ENCODE measurements at regions not wholly inside any gene's neighbourhood (a gene's known extent, or its start where the extent isn't known, plus 50 kb on each side); places are given as distances from the start of the nearest gene placed in this dataset.

DNA sequence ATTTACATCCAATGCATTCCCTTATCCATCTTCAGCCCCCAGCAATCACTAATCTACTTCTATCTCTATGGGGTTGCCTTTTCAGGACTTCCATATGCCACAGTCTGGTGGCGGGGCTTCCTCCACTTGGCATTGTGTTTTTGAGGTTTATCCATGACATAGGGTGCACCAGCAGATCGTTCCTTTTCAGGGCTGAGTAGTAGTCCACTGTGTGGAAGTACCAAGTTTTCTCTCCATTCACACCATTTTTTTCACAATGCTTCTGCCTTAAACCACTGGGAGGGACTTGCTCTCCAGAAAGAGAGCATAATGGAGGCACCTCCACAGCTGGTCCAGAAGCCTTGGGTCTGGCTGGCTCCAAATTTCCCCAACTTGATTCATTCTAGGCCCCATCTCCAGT, 144.0 kb upstream of the IQSEC1 start:
- Histone ChIP-seq H3K4me3 (no peak overlapping the region), H3K4me1 (no peaks in the 10 kb centered on the region), H3K36me3 (no peaks in the 10 kb centered on the region), H3K27ac (no peak overlapping the region), H3K27me3 (no peaks in the 10 kb centered on the region), H3K9me3 (no peaks in the 10 kb centered on the region)
- no peak for DNase-seq (ENCODE audit: low spot score in 2 of 2)
- TF ChIP-seq POLR2A (IDR thresholded peaks at IDR 0.05) (no peak), EP300 (IDR thresholded peaks at IDR 0.05) (no peak)
- TF ChIP-seq, protein P1, sequence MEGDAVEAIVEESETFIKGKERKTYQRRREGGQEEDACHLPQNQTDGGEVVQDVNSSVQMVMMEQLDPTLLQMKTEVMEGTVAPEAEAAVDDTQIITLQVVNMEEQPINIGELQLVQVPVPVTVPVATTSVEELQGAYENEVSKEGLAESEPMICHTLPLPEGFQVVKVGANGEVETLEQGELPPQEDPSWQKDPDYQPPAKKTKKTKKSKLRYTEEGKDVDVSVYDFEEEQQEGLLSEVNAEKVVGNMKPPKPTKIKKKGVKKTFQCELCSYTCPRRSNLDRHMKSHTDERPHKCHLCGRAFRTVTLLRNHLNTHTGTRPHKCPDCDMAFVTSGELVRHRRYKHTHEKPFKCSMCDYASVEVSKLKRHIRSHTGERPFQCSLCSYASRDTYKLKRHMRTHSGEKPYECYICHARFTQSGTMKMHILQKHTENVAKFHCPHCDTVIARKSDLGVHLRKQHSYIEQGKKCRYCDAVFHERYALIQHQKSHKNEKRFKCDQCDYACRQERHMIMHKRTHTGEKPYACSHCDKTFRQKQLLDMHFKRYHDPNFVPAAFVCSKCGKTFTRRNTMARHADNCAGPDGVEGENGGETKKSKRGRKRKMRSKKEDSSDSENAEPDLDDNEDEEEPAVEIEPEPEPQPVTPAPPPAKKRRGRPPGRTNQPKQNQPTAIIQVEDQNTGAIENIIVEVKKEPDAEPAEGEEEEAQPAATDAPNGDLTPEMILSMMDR (IDR thresholded peaks at IDR 0.05) = no peak
- WGBS, 2 donors = 90 to 98% methylated on average over 2 of the region's 2 CpGs

DNA sequence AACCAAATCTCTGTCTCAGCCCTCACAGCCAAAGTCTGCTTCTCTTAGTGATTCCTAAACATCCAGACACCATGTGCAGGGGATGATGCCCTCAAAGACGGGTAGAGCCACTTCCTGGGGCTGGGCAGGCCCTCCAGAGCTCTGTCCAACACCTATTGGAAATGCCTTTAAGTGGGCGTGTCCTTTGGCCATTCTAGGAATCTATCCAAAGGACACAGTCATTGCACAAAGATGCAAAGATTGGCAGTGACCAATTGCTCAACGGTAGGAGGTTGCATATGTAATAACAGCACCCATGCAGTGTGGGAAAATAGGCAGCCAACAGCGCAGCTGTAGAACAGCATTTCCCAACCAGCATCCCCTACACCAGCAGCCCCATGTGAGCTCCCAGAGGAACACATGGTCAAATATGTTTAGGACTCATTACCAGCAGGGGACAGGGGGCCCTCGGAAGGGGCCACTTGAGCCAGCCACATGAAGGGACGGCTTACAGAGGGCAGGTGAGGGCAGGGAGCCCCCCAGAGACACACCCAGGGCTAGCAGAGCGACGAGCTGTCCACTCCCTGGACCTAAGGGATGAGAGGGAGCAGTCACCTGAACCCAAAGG, 142.8 kb upstream of the IQSEC1 start:
- TF ChIP-seq, protein P1 (IDR thresholded peaks at IDR 0.05) = no peak
- TF ChIP-seq EP300 (IDR thresholded peaks at IDR 0.05) (no peak), POLR2A (IDR thresholded peaks at IDR 0.05) (no peak)
- Histone ChIP-seq H3K36me3 (no peaks in the 10 kb centered on the region), H3K4me3 (no peak overlapping the region), H3K9me3 (no peaks in the 10 kb centered on the region), H3K4me1 (no peaks in the 10 kb centered on the region), H3K27ac (no peak overlapping the region), H3K27me3 (no peaks in the 10 kb centered on the region)
- WGBS, 2 donors = 53 to 64% methylated on average over 8 of the region's 8 CpGs
- DNase-seq (ENCODE audit: low spot score in 2 of 2) = no peak

DNA sequence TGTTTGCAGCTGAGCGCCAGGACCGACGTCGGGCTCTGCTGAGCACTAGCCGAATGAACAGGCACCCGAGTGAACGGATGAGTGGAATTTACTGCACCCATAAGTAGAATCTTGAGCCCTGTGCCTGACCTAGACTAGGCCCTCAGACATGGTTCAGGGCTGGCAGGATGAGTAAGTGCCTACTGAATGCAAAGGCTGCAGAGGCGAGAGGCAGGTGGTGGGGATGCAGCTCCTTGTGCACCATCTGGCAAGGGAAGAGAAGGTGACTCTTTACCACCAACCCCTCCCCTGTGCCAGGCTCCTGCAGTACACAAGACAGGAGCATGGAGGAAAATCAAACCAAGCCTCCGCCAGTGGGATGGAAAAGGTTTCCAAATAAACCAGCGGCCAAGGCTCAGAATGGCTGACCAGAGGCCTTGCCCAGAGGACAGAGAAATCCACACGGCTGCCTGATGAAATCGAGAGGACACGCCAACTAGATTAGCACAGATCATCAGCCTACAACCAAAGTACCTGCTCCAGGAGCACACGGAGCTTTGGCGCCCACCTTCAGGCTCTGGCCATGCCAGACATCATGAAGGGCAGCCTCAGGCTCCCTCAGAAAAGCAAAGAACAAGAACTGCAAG, 141.7 kb upstream of the IQSEC1 start:
- 90% methylated on average over 13 to 15 of the region's 15 CpGs for WGBS, 2 donors
- no peak for DNase-seq (ENCODE audit: low spot score in 2 of 2)
- Histone ChIP-seq H3K9me3 (no peaks in the 10 kb centered on the region), H3K27ac (no peak overlapping the region), H3K36me3 (no peaks in the 10 kb centered on the region), H3K4me3 (no peak overlapping the region), H3K27me3 (no peaks in the 10 kb centered on the region), H3K4me1 (no peaks in the 10 kb centered on the region)
- TF ChIP-seq EP300 (IDR thresholded peaks at IDR 0.05) (no peak), POLR2A (IDR thresholded peaks at IDR 0.05) (no peak)
- TF ChIP-seq, protein P1 (IDR thresholded peaks at IDR 0.05) = no peak

DNA sequence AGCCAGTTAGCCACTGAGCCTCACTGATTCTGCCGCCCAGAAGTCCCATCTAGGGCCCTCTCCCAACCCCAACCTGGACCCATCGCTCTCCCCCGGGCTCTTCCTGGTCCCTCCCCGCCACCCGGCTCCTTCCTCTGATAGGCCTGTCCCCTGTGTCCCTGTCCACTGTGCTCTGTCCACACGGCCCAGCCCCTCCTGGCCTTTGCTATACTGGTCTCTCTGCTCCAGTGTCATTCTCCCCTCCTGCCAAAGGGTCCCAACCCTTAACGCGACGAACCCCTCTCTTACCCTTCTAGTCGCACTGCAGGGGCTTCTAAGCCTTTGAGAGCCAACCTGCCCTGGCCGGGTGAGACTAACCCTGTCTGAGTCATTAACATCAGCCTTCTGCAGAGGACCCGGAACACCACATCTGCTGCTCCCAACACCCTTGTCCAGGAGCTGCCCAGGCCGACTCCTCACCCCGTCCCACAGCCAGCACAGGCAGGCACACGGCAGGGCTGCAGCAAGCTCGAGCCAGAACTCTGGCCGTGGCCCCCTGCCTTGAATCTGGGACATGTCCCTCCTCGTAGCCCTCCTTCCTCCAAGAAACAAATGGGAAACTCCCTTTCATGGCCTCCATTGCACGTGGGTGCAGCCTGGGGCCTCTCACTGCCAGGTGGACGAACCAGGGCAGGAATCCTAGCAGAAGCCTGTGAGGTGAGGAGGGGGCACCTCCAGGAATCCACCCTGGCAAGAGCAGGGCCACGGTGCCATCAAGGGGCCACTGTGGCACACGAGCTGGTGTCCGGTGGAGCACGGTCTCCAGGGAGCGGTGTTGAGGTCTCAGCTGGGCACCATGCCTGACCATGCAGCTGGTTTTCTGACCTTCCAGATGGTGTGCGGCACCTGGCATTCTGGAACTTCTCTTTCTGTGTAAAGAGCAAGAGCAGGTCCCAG, 140.9 kb upstream of the IQSEC1 start:
- no peaks in the 10 kb centered on the region for H3K4me1 ChIP-seq
- TF ChIP-seq POLR2A (IDR thresholded peaks at IDR 0.05) = no peak
- no peak for TF ChIP-seq EP300 (IDR thresholded peaks at IDR 0.05)
- TF ChIP-seq, protein P1 (IDR thresholded peaks at IDR 0.05) = no peak
- H3K27ac ChIP-seq = no peak overlapping the region
- no peak overlapping the region for H3K4me3 ChIP-seq
- H3K9me3 ChIP-seq = no peaks in the 10 kb centered on the region
- H3K27me3 ChIP-seq = no peaks in the 10 kb centered on the region
- no peaks in the 10 kb centered on the region for H3K36me3 ChIP-seq
- WGBS, 2 donors = 79 to 87% methylated on average over 19 to 26 of the region's 26 CpGs
- no peak for DNase-seq (ENCODE audit: low spot score in 2 of 2)

DNA sequence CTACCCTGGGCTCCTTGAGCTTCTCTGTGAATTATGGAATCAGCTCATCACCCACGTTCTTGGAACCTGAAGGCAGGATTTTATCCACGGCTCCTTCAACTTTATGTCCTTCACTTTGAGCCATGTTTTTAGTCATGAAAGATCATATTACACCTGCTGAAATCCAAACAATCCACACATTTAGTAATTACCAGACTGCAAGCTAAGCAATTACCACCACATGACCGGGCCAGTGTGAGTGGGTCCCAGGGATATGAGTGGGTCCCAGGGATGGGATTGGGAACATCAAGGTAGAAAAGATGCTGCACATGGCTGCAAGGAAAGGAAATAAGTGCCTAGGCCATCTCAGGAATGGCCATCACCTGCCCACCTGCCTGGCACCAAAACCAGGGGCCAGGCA, 140.3 kb upstream of the IQSEC1 start:
- TF ChIP-seq EP300 (IDR thresholded peaks at IDR 0.05) = no peak
- TF ChIP-seq POLR2A (IDR thresholded peaks at IDR 0.05) = no peak
- TF ChIP-seq, protein P1 (IDR thresholded peaks at IDR 0.05) = no peak
- DNase-seq (ENCODE audit: low spot score in 2 of 2) = no peak
- Histone ChIP-seq H3K27me3 (no peaks in the 10 kb centered on the region), H3K4me1 (no peaks in the 10 kb centered on the region), H3K27ac (no peak overlapping the region), H3K9me3 (no peaks in the 10 kb centered on the region), H3K36me3 (no peaks in the 10 kb centered on the region), H3K4me3 (no peak overlapping the region)
- 78 to 83% methylated on average over 3 of the region's 3 CpGs for WGBS, 2 donors
